GM13977 (cell line): ENCODE measurements at regions not wholly inside any gene's neighbourhood (a gene's known extent, or its start where the extent isn't known, plus 50 kb on each side); places are given as distances from the start of the nearest gene placed in this dataset.

Experiments
- DNase-seq: peaks from one replicate; pipeline ENCODE4 v3.0.0; 2012; ENCODE audit warnings: low spot score
- in situ Hi-C: fragments of 300-500 bp; cut with MboI; formaldehyde crosslinking; loops from one replicate; pipeline ENCODE4 v1.12.0; 2022; ENCODE audit warnings: low sequenced_read_pairs, low pct_unique_long_range_greater_than_20kb, mixed read lengths, inconsistent platforms; ENCODE audit not compliant: unreplicated experiment
- TF ChIP-seq, protein P1 (sequence below): IDR thresholded peaks from 2 replicates; pipeline ENCODE4 v1.5.1; 2012; ENCODE audit warnings: mild to moderate bottlenecking, control low read depth; ENCODE audit not compliant: insufficient read depth; ENCODE audit errors: extremely low read depth, missing control alignments

GRCh38 chr12:68446384-68446783 is 114.2 kb upstream of the MDM1 start:
- DNase-seq, result no peak
- TF ChIP-seq, protein P1, sequence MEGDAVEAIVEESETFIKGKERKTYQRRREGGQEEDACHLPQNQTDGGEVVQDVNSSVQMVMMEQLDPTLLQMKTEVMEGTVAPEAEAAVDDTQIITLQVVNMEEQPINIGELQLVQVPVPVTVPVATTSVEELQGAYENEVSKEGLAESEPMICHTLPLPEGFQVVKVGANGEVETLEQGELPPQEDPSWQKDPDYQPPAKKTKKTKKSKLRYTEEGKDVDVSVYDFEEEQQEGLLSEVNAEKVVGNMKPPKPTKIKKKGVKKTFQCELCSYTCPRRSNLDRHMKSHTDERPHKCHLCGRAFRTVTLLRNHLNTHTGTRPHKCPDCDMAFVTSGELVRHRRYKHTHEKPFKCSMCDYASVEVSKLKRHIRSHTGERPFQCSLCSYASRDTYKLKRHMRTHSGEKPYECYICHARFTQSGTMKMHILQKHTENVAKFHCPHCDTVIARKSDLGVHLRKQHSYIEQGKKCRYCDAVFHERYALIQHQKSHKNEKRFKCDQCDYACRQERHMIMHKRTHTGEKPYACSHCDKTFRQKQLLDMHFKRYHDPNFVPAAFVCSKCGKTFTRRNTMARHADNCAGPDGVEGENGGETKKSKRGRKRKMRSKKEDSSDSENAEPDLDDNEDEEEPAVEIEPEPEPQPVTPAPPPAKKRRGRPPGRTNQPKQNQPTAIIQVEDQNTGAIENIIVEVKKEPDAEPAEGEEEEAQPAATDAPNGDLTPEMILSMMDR, result no peak
- in situ Hi-C loops, result no loop called here

DNA sequence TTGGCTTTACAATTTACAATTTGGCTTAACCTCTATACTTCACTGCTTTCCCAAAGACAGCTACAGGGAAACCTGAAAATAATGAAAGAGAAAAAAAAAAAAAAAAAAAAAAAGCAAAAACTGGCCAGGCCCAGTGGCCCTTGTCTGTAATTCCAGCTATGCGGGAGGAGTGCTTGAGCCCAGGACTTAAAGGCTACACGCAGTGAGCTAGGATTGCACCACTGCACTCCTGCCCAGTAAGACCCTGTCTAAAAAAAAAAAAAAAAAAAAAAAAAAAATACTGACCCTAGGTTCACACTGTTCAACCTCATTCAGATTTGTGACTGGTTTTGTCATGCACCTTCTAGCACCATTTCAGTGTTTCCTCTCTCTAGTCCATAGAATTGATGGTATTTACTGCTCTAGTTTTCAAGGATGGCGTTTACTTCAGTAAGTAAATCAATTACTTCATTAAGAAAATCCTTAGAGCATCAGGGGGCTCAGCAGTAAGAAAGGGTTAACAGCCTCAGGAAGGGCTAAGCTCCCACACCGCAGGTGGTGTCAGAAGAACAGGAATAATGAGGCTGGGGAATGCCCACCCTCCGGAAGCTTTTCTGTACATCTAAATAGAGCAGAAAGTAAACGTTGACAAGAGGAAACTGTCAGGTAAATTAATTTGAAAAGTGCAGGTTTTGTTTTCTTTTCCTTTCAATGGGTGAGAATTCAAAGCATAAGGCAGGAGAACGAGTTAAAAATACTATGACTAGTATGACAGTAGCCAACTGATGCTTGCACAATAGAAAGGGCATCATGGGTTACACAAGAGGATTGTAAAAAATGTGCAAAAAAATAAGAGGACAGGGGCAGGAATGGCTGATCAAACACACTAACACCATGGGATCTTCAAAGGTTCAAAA is 115.0 kb upstream of the MDM1 start:
- DNase-seq, result no peak
- TF ChIP-seq, protein P1, result no peak
- in situ Hi-C loops, result no loop called here

- no peak for DNase-seq
- in situ Hi-C loops, result no loop called here
These were observed 115.7 kb upstream of the MDM1 start for GRCh38 chr12:68447797-68448260.

DNA sequence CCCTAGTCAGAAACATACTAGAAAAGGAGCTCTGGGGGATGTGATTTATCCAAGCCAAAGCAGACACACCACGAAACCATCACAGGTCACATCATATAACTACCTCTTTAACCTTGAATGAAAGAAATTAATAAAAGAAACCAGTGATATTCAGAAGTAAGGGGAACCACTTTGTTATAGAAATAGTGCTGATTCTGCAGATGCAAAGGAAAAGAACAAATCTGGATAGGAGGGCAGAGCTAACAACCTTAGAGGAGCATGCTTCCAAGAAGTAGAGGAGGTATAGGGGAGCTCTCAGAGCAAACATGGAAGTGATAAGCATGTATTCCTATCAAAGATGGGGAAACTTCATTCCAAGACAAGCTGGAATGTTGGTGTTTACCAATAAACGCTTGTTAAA is 117.0 kb upstream of the MDM1 start:
- no peak for DNase-seq

More at GRCh38 chr12:68447797-68448260, 115.7 kb upstream of the MDM1 start:
- TF ChIP-seq, protein P1, result no peak

DNA sequence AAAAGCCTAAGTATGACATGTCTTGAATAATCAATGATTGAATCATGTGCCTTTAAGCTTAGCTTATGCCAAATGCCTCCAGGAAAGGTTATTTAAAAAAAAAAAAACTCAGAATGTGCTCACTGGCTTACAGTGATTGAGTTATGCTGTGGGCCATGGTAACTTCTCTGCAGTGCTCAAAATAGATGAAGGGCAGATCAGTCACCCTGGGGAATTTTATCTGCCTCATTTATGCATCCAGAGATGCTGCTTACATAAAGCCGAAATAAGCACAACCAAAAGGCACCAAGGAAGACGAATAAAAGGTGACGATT is 118.7 kb upstream of the MDM1 start:
- in situ Hi-C loops, result no loop called here
- TF ChIP-seq, protein P1, result no peak
- peak; percentile 32 for DNase-seq

More for the DNA sequence above, 117.0 kb upstream of the MDM1 start:
- TF ChIP-seq, protein P1, result no peak
- in situ Hi-C loops, result no loop called here

DNA sequence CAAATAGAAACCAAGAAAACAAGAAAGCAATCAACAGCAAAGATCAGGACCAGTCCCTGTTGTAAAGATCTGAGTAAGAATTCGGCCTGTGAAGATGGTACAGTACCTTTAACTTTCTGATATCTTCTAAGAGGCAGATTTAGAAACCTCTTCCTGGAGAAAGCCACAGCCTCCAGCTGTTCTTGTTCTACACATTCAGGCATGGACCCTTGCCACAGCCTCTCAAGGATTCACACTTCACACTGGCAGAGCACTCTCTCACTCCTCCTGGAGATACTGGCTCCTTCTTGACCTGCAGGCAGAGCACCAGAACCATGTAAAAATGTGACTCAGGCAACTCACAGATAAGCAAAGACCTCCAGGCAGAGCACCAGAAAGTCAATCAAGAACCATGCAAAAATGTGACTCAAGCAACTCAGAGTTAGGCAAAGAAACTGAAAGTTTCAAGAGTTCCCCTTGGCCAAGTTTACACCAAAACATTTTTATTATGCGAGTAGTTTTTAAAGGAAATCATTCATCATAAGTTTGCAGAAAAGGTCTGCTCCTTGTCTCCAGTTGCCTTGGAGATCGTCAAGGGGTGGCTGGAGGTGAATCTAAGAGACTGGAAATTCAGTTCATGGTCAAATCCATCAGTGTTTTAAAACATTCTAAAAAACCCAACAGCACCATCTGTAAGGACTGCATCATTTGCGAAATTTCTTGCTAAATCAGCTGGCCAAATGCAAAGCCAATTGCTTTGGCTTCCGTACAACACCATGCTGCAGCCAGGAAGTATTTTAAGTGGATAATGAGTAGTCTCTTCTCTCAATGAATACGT is 119.3 kb upstream of the MDM1 start:
- TF ChIP-seq, protein P1, result no peak
- in situ Hi-C loops, result no loop called here
- DNase-seq, result peak; percentile 25
